ENCODE measurements at regions not wholly inside any gene's neighbourhood (a gene's known extent, or its start where the extent isn't known, plus 50 kb on each side); places are given as distances from the start of the nearest gene placed in this dataset.

GRCh38 chr2:215754546-215754945 is 258.8 kb downstream of the MREG start:
- Histone ChIP-seq H3K18ac (ENCODE audit: extremely low read depth, low read length) (no peak overlapping the region), H3K79me1 (ENCODE audit: low read depth, low read length) (no peaks in the 10 kb centered on the region), H2BK12ac (ENCODE audit: low read depth, low read length) (no peak overlapping the region), H2AK5ac (ENCODE audit: low read depth, low read length) (no peak overlapping the region), H3K23ac (ENCODE audit: insufficient read length) (no peak overlapping the region), H2BK20ac (ENCODE audit: low read length) (no peak overlapping the region), H3K4me2 (ENCODE audit: insufficient read depth in 1 of 2, low read depth in 2 of 2, low read length in 2 of 2) (no peak overlapping the region), H3K9me3 (ENCODE audit: insufficient read depth in 2 of 2, low read depth in 1 of 2, low read length in 1 of 2) (no peaks in the 10 kb centered on the region), H4K20me1 (replicated peaks in 1 of 2; ENCODE audit: control insufficient read depth in 1 of 2, insufficient read depth in 2 of 2, low read length in 2 of 2) (no peaks in the 10 kb centered on the region), H3K14ac (ENCODE audit: insufficient read length) (no peak overlapping the region), H3K9ac (replicated peaks in 1 of 4; ENCODE audit: extremely low read depth in 1 of 4, low read depth in 3 of 4, low read length in 3 of 4) (no peak overlapping the region), H4K8ac (ENCODE audit: extremely low read depth, insufficient read depth, low read length) (no peak overlapping the region), H3K36me3 (ENCODE audit: control insufficient read depth in 2 of 4, insufficient read depth in 4 of 4, low read length in 3 of 4) (no peaks in the 10 kb centered on the region), H3K4me1 (replicated peaks in 1 of 4; ENCODE audit: control insufficient read depth in 3 of 4, insufficient read depth in 4 of 4, low read length in 3 of 4) (no peaks in the 10 kb centered on the region), H3K56ac (replicated peaks; ENCODE audit: insufficient read length, low read depth, low read length) (no peak overlapping the region), H2BK5ac (ENCODE audit: low read depth, low read length) (no peak overlapping the region), H2BK120ac (replicated peaks; ENCODE audit: low read depth, low read length) (no peak overlapping the region), H4K91ac (replicated peaks; ENCODE audit: insufficient read length, low read length) (no peak overlapping the region), H3K27ac (ENCODE audit: low read depth, low read length) (no peak overlapping the region), H4K5ac (ENCODE audit: insufficient read length, low read depth, low read length) (no peak overlapping the region), H3K79me2 (ENCODE audit: control insufficient read depth in 1 of 2, insufficient read depth in 2 of 2, low read length in 2 of 2) (no peaks in the 10 kb centered on the region), H2AFZ (ENCODE audit: low read length) (no peak overlapping the region), H3K27me3 (replicated peaks in 1 of 4; ENCODE audit: control insufficient read depth in 3 of 4, extremely low read depth in 1 of 4, insufficient read depth in 3 of 4, low read length in 3 of 4) (no peaks in the 10 kb centered on the region), H3K4me3 (ENCODE audit: extremely low read depth in 1 of 4, insufficient read depth in 2 of 4, low read depth in 3 of 4, low read length in 4 of 4) (no peak overlapping the region), H2BK15ac (ENCODE audit: low read length) (no peak overlapping the region), H3K23me2 (ENCODE audit: low read depth, low read length) (no peaks in the 10 kb centered on the region), H3K4ac (replicated peaks; ENCODE audit: insufficient read length, low read depth, low read length) (no peak overlapping the region)
- WGBS, 2 experiments (ENCODE audit: extremely low coverage in 1 of 2, insufficient coverage in 1 of 2, insufficient read length in 1 of 2, insufficient replicate concordance in 2 of 2, low coverage in 1 of 2, low lambda C conversion rate in 2 of 2, missing lambda C conversion rate in 1 of 2): 81% methylated on average over 3 of the region's 3 CpGs; no CpG with 5 or more reads in 1 of the 2 experiments
- DNase-seq (ENCODE audit: low read depth in 1 of 2, low spot score in 2 of 2): no peak
- TF ChIP-seq MAFK (IDR thresholded peaks at IDR 0.05; ENCODE audit: low read depth, low read length) (no peak), ATF2 (IDR thresholded peaks at IDR 0.05; ENCODE audit: low read length) (no peak), TCF12 (IDR thresholded peaks at IDR 0.05; ENCODE audit: low read depth, low read length) (no peak)
- ChIA-PET CTCF (ENCODE audit: partially characterized antibody) (no interaction called here), POLR2A (ENCODE audit: partially characterized antibody) (no interaction called here)
- no peak for FAIRE-seq

Measured in H1 (cell line).